GM06990 (cell line): ENCODE measurements at regions not wholly inside any gene's neighbourhood (a gene's known extent, or its start where the extent isn't known, plus 50 kb on each side); places are given as distances from the start of the nearest gene placed in this dataset.
"Not testable (repeated sequence)": the region's sequence is repeated elsewhere in the genome, so short reads cannot be mapped to it uniquely, and the experiment has no call there.

Source experiments
- DNase-seq: peaks from one replicate; pipeline ENCODE4 v3.0.0-alpha.2; 2011; ENCODE audit not compliant: insufficient read length; ENCODE audit errors: extremely low read depth
- H3K27me3 ChIP-seq: replicated peaks from 2 replicates; pipeline ENCODE4 v1.6.0; 2011; ENCODE audit warnings: low read length; ENCODE audit not compliant: control insufficient read depth, insufficient read depth
- H3K36me3 ChIP-seq: 2 replicates; pipeline ENCODE4 v1.5.1; 2011; ENCODE audit warnings: low read length; ENCODE audit not compliant: control insufficient read depth, insufficient read depth
- H3K4me3 ChIP-seq: replicated peaks from 2 replicates; pipeline ENCODE4 v1.5.1; 2011; ENCODE audit warnings: low read depth, mild to moderate bottlenecking, control low read depth, low read length
- TF ChIP-seq, protein P1 (sequence below): IDR thresholded peaks from 2 replicates; pipeline ENCODE4 v1.5.1; 2011; ENCODE audit warnings: low read length, control low read depth, mild to moderate bottlenecking, inconsistent platforms; ENCODE audit not compliant: insufficient read depth, poor library complexity, severe bottlenecking

DNA sequence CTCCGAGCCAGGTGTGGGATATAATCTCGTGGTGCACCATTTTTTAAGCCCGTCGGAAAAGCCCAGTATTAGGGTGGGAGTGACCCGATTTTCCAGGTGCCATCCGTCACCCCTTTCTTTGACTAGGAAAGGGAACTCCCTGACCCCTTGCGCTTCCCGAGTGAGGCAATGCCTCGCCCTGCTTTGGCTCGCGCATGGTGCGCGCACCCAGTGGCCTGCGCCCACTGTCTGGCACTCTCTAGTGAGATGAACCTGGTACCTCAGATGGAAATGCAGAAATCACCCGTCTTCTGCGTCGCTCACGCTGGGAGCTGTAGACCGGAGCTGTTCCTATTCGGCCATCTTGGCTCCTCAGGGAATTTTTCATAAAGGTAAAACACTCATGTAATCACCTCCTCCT is 63.9 kb downstream of the RWDD3 start:
- H3K4me3 ChIP-seq, H3K27me3 ChIP-seq, DNase-seq, H3K36me3 ChIP-seq: not testable (repeated sequence)

DNA sequence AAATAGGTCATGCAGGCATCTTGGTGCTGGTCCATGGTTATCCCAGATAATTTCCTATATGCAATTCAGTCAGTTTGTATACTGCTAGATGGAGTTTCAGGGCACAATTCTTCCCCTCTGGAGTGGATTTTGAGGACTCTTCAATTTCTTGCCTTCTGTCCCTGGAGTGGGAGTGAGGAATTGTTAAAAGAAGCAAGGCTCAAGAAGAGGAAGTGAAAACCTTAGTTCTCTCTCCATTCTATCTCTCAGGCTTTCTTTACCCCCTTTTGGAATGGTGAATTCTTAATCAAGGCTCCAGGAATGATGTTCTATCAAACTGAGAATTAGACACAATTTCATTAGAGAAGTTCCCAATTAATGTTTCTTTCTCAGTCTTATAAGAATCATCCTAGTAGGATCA is 67.1 kb downstream of the RWDD3 start:
- H3K27me3 ChIP-seq, result no peaks in the 10 kb centered on the region; the same call in 1 of the 2 replicates
- TF ChIP-seq, protein P1, sequence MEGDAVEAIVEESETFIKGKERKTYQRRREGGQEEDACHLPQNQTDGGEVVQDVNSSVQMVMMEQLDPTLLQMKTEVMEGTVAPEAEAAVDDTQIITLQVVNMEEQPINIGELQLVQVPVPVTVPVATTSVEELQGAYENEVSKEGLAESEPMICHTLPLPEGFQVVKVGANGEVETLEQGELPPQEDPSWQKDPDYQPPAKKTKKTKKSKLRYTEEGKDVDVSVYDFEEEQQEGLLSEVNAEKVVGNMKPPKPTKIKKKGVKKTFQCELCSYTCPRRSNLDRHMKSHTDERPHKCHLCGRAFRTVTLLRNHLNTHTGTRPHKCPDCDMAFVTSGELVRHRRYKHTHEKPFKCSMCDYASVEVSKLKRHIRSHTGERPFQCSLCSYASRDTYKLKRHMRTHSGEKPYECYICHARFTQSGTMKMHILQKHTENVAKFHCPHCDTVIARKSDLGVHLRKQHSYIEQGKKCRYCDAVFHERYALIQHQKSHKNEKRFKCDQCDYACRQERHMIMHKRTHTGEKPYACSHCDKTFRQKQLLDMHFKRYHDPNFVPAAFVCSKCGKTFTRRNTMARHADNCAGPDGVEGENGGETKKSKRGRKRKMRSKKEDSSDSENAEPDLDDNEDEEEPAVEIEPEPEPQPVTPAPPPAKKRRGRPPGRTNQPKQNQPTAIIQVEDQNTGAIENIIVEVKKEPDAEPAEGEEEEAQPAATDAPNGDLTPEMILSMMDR, result no peak
- H3K36me3 ChIP-seq, result no peaks in the 10 kb centered on the region
- H3K4me3 ChIP-seq, result no peak overlapping the region
- DNase-seq, result no peak

DNA sequence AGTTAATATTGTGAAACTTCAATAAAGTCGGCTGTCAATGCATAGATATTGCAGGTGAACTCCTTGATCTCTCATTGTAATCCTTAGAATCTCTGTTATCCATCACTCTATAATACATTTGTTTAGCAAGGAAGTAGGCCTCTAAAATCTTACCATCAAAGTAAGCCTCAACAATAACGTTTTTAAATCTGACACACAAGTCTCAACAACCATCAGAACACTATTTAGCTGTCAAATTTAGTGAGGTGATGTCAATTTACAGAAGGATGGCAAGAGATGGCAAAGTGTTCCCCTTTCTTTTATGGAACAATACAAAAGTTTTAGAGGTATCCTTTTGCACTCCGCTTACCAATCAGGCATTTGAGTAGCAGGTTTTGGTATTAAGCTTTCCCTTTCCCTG is 67.6 kb downstream of the RWDD3 start:
- Histone ChIP-seq H3K4me3 (no peak overlapping the region), H3K27me3 (no peaks in the 10 kb centered on the region; the same call in 1 of the 2 replicates), H3K36me3 (no peaks in the 10 kb centered on the region)
- TF ChIP-seq, protein P1, result no peak
- DNase-seq, result no peak

DNA sequence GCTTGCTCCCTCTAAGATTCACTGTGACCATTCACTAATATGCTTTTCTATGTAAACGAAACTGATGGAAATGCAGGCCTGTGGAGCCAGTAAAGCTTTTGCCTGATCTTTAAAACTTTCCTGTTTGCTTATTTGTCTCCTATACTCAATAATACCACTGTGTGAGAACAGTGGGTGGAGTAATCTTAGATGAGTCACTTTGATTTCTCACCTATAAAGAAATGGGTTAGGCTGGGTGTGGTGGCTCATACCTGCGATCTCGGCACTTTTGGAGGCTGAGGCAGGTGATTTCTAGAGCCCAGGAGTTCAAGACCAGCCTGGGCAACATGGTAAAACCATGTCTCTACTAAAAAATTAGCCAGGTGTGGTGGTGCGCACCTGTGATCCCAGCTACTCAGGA is 70.8 kb downstream of the RWDD3 start:
- DNase-seq, result no peak
- TF ChIP-seq, protein P1, result no peak
- no peaks in the 10 kb centered on the region for H3K36me3 ChIP-seq
- H3K4me3 ChIP-seq, result no peak overlapping the region
- H3K27me3 ChIP-seq, result no peaks in the 10 kb centered on the region; the same call in 1 of the 2 replicates

- TF ChIP-seq, protein P1, result no peak
These were observed 74.4 kb downstream of the RWDD3 start for GRCh38 chr1:95308276-95309030.

DNA sequence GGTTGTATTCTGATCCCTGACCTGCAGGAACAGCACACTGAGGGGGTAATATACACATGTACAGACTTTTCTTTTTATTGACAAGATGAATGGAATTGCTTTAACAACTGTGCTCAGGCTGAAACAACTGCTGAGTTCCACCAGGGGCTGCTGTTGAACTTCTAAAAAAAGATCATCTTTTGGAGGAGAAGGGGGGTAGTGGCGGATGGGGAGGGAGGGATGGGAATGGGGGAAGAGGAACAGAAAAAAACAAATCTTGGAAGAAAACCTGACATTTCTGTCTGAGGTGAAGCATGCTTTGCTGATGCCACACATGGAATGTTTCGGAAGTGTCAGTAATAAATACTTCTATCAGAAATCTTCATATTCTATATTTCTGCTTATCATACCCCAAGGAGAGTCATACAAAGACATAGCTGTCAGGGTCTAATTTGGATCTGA is 75.0 kb downstream of the RWDD3 start:
- Histone ChIP-seq H3K36me3 (no peaks in the 10 kb centered on the region), H3K4me3 (no peak overlapping the region), H3K27me3 (no peaks in the 10 kb centered on the region; the same call in 1 of the 2 replicates)
- DNase-seq, result no peak
- TF ChIP-seq, protein P1, result peak; percentile 51

More at GRCh38 chr1:95308276-95309030, 74.4 kb downstream of the RWDD3 start:
- Histone ChIP-seq H3K27me3 (no peaks in the 10 kb centered on the region; the same call in 1 of the 2 replicates), H3K4me3 (no peak overlapping the region), H3K36me3 (no peaks in the 10 kb centered on the region)
- DNase-seq, result no peak
